SU-DHL-6 (cell line): ENCODE measurements at regions not wholly inside any gene's neighbourhood (a gene's known extent, or its start where the extent isn't known, plus 50 kb on each side); places are given as distances from the start of the nearest gene placed in this dataset.

Experiments
- EZH2phosphoT487 ChIP-seq: fragments of 200-600 bp; sonication (generic), shearing (Covaris generic); conservative IDR thresholded peaks from 2 replicates; pipeline ENCODE4 v1.6.1; 2018; ENCODE audit warnings: mild to moderate bottlenecking, antibody characterized with exemption, low read length, moderate library complexity, mixed read lengths
- TF ChIP-seq, protein P1 (sequence below): fragments of 200-600 bp; sonication (generic); IDR thresholded peaks from one replicate; pipeline ENCODE4 v1.5.1; 2017; ENCODE audit warnings: antibody characterized with exemption, mild to moderate bottlenecking, low read length, moderate library complexity; ENCODE audit not compliant: insufficient read depth, poor library complexity, severe bottlenecking

DNA sequence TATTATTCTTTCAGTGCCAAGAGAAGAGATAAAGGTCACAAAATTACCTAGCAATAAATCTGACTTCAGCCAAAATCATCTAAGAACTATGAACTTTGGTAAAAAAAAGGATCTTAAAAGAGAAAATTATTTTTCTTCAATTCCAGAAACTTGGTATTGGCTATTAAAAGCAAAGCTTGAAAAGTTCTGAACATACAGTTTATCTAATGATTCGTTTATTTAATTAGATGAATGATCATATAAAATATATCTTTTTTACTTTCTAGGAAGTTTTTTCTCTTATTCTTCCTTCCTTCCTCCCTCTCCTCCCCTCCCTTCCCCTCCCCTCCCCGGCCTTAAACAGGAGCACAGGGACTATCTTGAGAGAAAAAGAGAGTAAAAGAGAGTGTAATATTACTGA is 536.1 kb downstream of the SOX11 start:
- TF ChIP-seq, protein P1, sequence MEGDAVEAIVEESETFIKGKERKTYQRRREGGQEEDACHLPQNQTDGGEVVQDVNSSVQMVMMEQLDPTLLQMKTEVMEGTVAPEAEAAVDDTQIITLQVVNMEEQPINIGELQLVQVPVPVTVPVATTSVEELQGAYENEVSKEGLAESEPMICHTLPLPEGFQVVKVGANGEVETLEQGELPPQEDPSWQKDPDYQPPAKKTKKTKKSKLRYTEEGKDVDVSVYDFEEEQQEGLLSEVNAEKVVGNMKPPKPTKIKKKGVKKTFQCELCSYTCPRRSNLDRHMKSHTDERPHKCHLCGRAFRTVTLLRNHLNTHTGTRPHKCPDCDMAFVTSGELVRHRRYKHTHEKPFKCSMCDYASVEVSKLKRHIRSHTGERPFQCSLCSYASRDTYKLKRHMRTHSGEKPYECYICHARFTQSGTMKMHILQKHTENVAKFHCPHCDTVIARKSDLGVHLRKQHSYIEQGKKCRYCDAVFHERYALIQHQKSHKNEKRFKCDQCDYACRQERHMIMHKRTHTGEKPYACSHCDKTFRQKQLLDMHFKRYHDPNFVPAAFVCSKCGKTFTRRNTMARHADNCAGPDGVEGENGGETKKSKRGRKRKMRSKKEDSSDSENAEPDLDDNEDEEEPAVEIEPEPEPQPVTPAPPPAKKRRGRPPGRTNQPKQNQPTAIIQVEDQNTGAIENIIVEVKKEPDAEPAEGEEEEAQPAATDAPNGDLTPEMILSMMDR: no peak
- no peak for TF ChIP-seq EZH2phosphoT487
